Ovary (tissue), 3 donors: ENCODE measurements at regions not wholly inside any gene's neighbourhood (a gene's known extent, or its start where the extent isn't known, plus 50 kb on each side); places are given as distances from the start of the nearest gene placed in this dataset.

Source experiments
- CTCF ChIP-seq, 3 donors: fragments of 450-650 bp in 2 of 3; fragments of 200-600 bp in 1 of 3; IDR thresholded peaks; one replicate each; pipeline versions ENCODE4 v1.5.1 to v1.8.0; 2016 to 2022; ENCODE audit warnings: antibody characterized with exemption in 3 of 3, mild to moderate bottlenecking in 1 of 3
- EP300 ChIP-seq: sonication (generic); formaldehyde crosslinking; IDR thresholded peaks from one replicate; pipeline ENCODE4 v1.6.1; 2017; ENCODE audit warnings: antibody characterized with exemption
- POLR2A ChIP-seq: fragments of 450-650 bp; IDR thresholded peaks from one replicate; pipeline ENCODE4 v1.6.1; 2017; ENCODE audit warnings: antibody characterized with exemption, mild to moderate bottlenecking, moderate library complexity
- donor health status: DM: no; HTN: no; CAD: no.

DNA sequence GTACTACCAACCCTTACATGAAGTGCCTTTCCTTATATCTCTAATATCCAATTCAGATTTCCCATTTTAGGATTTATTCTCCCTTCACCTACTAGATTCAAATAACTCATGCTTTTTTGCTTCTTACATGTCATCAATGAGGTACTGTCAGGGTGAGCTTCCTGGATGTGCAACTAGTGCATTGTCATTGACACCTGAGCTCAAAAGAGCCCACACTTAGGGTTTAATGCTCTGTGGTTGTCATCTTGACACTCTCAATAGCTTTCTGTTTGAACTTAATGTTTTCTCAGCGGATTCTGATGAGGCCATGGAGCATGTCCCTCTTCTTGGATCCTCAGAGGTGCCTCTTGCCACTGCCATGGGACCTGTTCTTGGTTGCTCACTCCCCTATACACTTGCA lies 1033.3 kb upstream of the EYS start:
- TF ChIP-seq POLR2A (no peak), CTCF (IDR thresholded peaks at IDR 0.05) (no peak), EP300 (no peak)
